GM23338 (cell line): ENCODE measurements at regions not wholly inside any gene's neighbourhood (a gene's known extent, or its start where the extent isn't known, plus 50 kb on each side); places are given as distances from the start of the nearest gene placed in this dataset.

Experiments used
- ATAC-seq: fragments of 200-7000 bp; cut with Tn5 transposase; 3 replicates; pipeline ENCODE4 v1.9.1; 2020
- DNase-seq: peaks from one replicate; pipeline ENCODE4 v3.0.0-alpha.2; 2015; ENCODE audit warnings: low spot score
- H2AFZ ChIP-seq: fragments of 200-600 bp; sonication (generic); 2 replicates; pipeline ENCODE4 v1.8.0; 2016; ENCODE audit warnings: antibody characterized with exemption, mild to moderate bottlenecking, moderate library complexity
- H3F3A ChIP-seq: fragments of 200-600 bp; sonication (generic); replicated peaks from 2 replicates; pipeline ENCODE4 v1.8.0; 2017; ENCODE audit warnings: antibody characterized with exemption, mixed run types, low read depth
- H3K27ac ChIP-seq: fragments of 200-600 bp; sonication (generic); 2 replicates; pipeline ENCODE4 v1.6.1; 2016; ENCODE audit warnings: low read depth
- H3K27me3 ChIP-seq: fragments of 200-600 bp; sonication (generic); 2 replicates; pipeline ENCODE4 v1.8.0; 2016; ENCODE audit warnings: mild to moderate bottlenecking, mixed run types, moderate library complexity; ENCODE audit not compliant: insufficient read depth
- H3K36me3 ChIP-seq: fragments of 200-600 bp; sonication (generic); 2 replicates; pipeline ENCODE4 v1.8.0; 2016; ENCODE audit warnings: mild to moderate bottlenecking; ENCODE audit not compliant: insufficient read depth
- H3K4me1 ChIP-seq: fragments of 200-600 bp; sonication (generic); 2 replicates; pipeline ENCODE4 v1.8.0; 2016; ENCODE audit warnings: mild to moderate bottlenecking, moderate library complexity; ENCODE audit not compliant: insufficient read depth
- H3K4me2 ChIP-seq: fragments of 200-600 bp; sonication (generic); 2 replicates; pipeline ENCODE4 v1.7.1; 2017; ENCODE audit warnings: mixed run types
- H3K4me3 ChIP-seq: fragments of 200-600 bp; sonication (generic); 2 replicates; pipeline ENCODE4 v1.6.1; 2016; ENCODE audit warnings: mixed run types
- H3K79me2 ChIP-seq: fragments of 200-600 bp; sonication (generic); replicated peaks from 2 replicates; pipeline ENCODE4 v1.8.0; 2017; ENCODE audit warnings: mild to moderate bottlenecking; ENCODE audit not compliant: insufficient read depth
- H3K9me2 ChIP-seq: fragments of 200-600 bp; sonication (generic); 2 replicates; pipeline ENCODE4 v1.8.0; 2017; ENCODE audit not compliant: insufficient read depth
- H4K20me1 ChIP-seq: fragments of 200-600 bp; sonication (generic); replicated peaks from 2 replicates; pipeline ENCODE4 v1.8.0; 2017; ENCODE audit warnings: mild to moderate bottlenecking; ENCODE audit not compliant: insufficient read depth
- H3K27ac Mint-ChIP-seq: 2 replicates; pipeline ENCODE4 v1.8.0; 2020; ENCODE audit warnings: inconsistent platforms, mild to moderate bottlenecking, moderate library complexity, mixed read lengths
- H3K27me3 Mint-ChIP-seq: 3 replicates; pipeline ENCODE4 v1.8.0; 2022; ENCODE audit warnings: low read depth, mild to moderate bottlenecking, moderate library complexity, mixed read lengths, inconsistent platforms; ENCODE audit not compliant: insufficient read depth, poor library complexity
- H3K36me3 Mint-ChIP-seq: 3 replicates; pipeline ENCODE4 v1.8.0; 2021; ENCODE audit warnings: low read depth, mild to moderate bottlenecking, inconsistent platforms, moderate library complexity, mixed read lengths
- H3K4me1 Mint-ChIP-seq: 3 replicates; pipeline ENCODE4 v1.8.0; 2020; ENCODE audit warnings: mild to moderate bottlenecking, inconsistent platforms, mixed read lengths
- H3K4me3 Mint-ChIP-seq: 3 replicates; pipeline ENCODE4 v1.8.0; 2021; ENCODE audit warnings: moderate library complexity, mild to moderate bottlenecking, inconsistent platforms, mixed read lengths
- H3K9me3 Mint-ChIP-seq: 3 replicates; pipeline ENCODE4 v1.8.0; 2020; ENCODE audit warnings: moderate library complexity, mild to moderate bottlenecking, inconsistent platforms, mixed read lengths
- CREB1 ChIP-seq: fragments of 250-450 bp; sonication (Bioruptor Pico); IDR thresholded peaks from 2 replicates; pipeline ENCODE4 v1.5.0; 2020; ENCODE audit warnings: low read depth, mild to moderate bottlenecking, moderate library complexity
- EZH2 ChIP-seq: fragments of 200-600 bp; sonication (generic); IDR thresholded peaks from one replicate; pipeline ENCODE4 v1.8.0; 2017; ENCODE audit warnings: antibody characterized with exemption, mild to moderate bottlenecking, low read depth; ENCODE audit not compliant: unreplicated experiment
- EZH2phosphoT487 ChIP-seq: fragments of 200-600 bp; sonication (generic); IDR thresholded peaks from one replicate; pipeline ENCODE4 v1.8.1; 2018; ENCODE audit warnings: antibody characterized with exemption; ENCODE audit not compliant: unreplicated experiment
- JUNB ChIP-seq: IDR thresholded peaks from one replicate; pipeline ENCODE4 v1.6.1; 2016; ENCODE audit warnings: antibody characterized with exemption; ENCODE audit not compliant: unreplicated experiment
- NANOG ChIP-seq: IDR thresholded peaks from 2 replicates; pipeline ENCODE4 v1.6.1; 2016; ENCODE audit warnings: antibody characterized with exemption, borderline replicate concordance
- POLR2AphosphoS5 ChIP-seq: IDR thresholded peaks from 2 replicates; pipeline ENCODE4 v1.6.1; 2016; ENCODE audit warnings: antibody characterized with exemption, low read depth
- STAT1 ChIP-seq: IDR thresholded peaks from one replicate; pipeline ENCODE4 v1.6.1; 2016; ENCODE audit warnings: antibody characterized with exemption; ENCODE audit not compliant: unreplicated experiment
- ZNF114 ChIP-seq: fragments of 250-450 bp; sonication (Bioruptor Pico); IDR thresholded peaks from 2 replicates; pipeline ENCODE4 v1.5.0; 2020; ENCODE audit warnings: mild to moderate bottlenecking, moderate library complexity
- ZNF331 ChIP-seq: fragments of 250-450 bp; sonication (Bioruptor Pico); IDR thresholded peaks from 2 replicates; pipeline ENCODE4 v1.5.0; 2020; ENCODE audit warnings: low read depth, mild to moderate bottlenecking, moderate library complexity
- TF ChIP-seq, protein P1 (sequence below): fragments of 250-450 bp; sonication (Bioruptor Pico); IDR thresholded peaks from 2 replicates; pipeline ENCODE4 v1.5.0; 2020; ENCODE audit warnings: mild to moderate bottlenecking, moderate library complexity
- TF ChIP-seq, protein P2 (sequence below): IDR thresholded peaks from one replicate; pipeline ENCODE4 v1.6.1; 2018; ENCODE audit warnings: antibody characterized with exemption; ENCODE audit not compliant: unreplicated experiment
- TF ChIP-seq, protein P3 (sequence below), 2 experiments: fragments of 200-600 bp in 1 of 2; sonication (generic) in 1 of 2; conservative IDR thresholded peaks; 2 replicates each; pipeline versions ENCODE4 v1.5.1 to v1.6.1; 2016 to 2017; ENCODE audit warnings: antibody characterized with exemption in 2 of 2, low read depth in 2 of 2, mild to moderate bottlenecking in 2 of 2, moderate library complexity in 1 of 2

DNA sequence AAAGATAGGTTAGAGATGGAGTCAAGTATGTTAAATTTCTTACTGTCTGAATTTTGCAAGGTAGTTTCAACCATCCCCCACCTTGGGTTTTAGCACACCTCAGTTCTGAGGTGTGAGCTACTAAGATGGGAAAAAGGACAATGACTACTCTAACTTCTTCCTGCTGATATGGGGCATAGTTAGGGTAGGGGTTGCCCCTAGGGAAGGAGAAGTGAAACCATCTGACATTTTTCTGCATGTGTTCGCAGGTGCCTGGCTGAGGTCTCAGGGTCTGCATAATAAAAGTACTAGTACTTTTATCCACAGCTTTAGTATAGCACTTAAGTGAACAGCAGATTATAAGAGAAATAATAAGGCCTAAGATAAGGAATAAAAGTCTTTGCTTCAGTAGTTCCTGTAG, 129.5 kb upstream of the CYSLTR1 start (continued):
- TF ChIP-seq, protein P1, sequence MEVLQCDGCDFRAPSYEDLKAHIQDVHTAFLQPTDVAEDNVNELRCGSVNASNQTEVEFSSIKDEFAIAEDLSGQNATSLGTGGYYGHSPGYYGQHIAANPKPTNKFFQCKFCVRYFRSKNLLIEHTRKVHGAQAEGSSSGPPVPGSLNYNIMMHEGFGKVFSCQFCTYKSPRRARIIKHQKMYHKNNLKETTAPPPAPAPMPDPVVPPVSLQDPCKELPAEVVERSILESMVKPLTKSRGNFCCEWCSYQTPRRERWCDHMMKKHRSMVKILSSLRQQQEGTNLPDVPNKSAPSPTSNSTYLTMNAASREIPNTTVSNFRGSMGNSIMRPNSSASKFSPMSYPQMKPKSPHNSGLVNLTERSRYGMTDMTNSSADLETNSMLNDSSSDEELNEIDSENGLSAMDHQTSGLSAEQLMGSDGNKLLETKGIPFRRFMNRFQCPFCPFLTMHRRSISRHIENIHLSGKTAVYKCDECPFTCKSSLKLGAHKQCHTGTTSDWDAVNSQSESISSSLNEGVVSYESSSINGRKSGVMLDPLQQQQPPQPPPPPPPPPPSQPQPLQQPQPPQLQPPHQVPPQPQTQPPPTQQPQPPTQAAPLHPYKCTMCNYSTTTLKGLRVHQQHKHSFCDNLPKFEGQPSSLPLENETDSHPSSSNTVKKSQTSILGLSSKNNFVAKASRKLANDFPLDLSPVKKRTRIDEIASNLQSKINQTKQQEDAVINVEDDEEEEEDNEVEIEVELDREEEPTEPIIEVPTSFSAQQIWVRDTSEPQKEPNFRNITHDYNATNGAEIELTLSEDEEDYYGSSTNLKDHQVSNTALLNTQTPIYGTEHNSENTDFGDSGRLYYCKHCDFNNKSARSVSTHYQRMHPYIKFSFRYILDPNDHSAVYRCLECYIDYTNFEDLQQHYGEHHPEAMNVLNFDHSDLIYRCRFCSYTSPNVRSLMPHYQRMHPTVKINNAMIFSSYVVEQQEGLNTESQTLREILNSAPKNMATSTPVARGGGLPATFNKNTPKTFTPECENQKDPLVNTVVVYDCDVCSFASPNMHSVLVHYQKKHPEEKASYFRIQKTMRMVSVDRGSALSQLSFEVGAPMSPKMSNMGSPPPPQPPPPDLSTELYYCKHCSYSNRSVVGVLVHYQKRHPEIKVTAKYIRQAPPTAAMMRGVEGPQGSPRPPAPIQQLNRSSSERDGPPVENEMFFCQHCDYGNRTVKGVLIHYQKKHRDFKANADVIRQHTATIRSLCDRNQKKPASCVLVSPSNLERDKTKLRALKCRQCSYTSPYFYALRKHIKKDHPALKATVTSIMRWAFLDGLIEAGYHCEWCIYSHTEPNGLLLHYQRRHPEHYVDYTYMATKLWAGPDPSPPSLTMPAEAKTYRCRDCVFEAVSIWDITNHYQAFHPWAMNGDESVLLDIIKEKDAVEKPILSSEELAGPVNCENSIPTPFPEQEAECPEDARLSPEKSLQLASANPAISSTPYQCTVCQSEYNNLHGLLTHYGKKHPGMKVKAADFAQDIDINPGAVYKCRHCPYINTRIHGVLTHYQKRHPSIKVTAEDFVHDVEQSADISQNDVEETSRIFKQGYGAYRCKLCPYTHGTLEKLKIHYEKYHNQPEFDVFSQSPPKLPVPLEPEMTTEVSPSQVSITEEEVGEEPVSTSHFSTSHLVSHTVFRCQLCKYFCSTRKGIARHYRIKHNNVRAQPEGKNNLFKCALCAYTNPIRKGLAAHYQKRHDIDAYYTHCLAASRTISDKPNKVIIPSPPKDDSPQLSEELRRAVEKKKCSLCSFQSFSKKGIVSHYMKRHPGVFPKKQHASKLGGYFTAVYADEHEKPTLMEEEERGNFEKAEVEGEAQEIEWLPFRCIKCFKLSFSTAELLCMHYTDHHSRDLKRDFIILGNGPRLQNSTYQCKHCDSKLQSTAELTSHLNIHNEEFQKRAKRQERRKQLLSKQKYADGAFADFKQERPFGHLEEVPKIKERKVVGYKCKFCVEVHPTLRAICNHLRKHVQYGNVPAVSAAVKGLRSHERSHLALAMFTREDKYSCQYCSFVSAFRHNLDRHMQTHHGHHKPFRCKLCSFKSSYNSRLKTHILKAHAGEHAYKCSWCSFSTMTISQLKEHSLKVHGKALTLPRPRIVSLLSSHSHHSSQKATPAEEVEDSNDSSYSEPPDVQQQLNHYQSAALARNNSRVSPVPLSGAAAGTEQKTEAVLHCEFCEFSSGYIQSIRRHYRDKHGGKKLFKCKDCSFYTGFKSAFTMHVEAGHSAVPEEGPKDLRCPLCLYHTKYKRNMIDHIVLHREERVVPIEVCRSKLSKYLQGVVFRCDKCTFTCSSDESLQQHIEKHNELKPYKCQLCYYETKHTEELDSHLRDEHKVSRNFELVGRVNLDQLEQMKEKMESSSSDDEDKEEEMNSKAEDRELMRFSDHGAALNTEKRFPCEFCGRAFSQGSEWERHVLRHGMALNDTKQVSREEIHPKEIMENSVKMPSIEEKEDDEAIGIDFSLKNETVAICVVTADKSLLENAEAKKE = no peak
- TF ChIP-seq STAT1 (no peak), JUNB (no peak), ZNF331 (CRISPR knock-in tag) (no peak), ZNF114 (no peak), CREB1 (CRISPR knock-in tag) (no peak), EZH2phosphoT487 (no peak), NANOG (no peak)

DNA sequence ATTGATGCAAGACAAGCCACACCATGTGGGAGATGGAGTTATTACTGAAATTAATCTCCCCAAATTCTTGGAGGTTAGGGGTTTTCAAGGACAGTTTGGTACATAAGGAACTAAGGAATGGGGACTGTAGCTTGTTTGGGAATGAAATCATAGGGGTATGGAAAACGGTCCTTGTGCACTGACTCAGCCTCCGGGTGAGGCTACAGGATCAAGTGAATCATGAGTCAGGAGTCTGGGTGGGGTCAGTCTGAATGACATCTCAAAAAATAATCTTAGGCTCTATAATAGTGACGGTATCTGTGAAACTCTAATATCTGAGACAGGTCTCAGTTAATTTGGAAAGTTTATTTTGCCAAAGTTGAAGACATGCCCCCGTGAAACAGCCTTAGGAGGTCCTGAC, 128.5 kb upstream of the CYSLTR1 start:
- Histone ChIP-seq H3K4me3 (no peak overlapping the region), H3K36me3 (no peaks in the 10 kb centered on the region), H2AFZ (no peak overlapping the region), H3K4me2 (no peak overlapping the region), H4K20me1 (no peaks in the 10 kb centered on the region), H3K27ac (no peak overlapping the region), H3F3A (no peaks in the 10 kb centered on the region), H3K79me2 (no peaks in the 10 kb centered on the region), H3K9me2 (no peaks in the 10 kb centered on the region), H3K4me1 (no peaks in the 10 kb centered on the region), H3K27me3 (no peaks in the 10 kb centered on the region)
- Mint-ChIP-seq H3K4me3 (no peak overlapping the region), H3K36me3 (peaks cover 2% of the 10 kb centered on the region; the same call in 1 of the 3 replicates), H3K4me1 (no peaks in the 10 kb centered on the region), H3K27ac (no peak overlapping the region), H3K27me3 (no peaks in the 10 kb centered on the region), H3K9me3 (peaks cover 11% of the 10 kb centered on the region; the same call in 2 of the 3 replicates)
- no peak for DNase-seq
- ATAC-seq = no peak
- TF ChIP-seq, protein P2, sequence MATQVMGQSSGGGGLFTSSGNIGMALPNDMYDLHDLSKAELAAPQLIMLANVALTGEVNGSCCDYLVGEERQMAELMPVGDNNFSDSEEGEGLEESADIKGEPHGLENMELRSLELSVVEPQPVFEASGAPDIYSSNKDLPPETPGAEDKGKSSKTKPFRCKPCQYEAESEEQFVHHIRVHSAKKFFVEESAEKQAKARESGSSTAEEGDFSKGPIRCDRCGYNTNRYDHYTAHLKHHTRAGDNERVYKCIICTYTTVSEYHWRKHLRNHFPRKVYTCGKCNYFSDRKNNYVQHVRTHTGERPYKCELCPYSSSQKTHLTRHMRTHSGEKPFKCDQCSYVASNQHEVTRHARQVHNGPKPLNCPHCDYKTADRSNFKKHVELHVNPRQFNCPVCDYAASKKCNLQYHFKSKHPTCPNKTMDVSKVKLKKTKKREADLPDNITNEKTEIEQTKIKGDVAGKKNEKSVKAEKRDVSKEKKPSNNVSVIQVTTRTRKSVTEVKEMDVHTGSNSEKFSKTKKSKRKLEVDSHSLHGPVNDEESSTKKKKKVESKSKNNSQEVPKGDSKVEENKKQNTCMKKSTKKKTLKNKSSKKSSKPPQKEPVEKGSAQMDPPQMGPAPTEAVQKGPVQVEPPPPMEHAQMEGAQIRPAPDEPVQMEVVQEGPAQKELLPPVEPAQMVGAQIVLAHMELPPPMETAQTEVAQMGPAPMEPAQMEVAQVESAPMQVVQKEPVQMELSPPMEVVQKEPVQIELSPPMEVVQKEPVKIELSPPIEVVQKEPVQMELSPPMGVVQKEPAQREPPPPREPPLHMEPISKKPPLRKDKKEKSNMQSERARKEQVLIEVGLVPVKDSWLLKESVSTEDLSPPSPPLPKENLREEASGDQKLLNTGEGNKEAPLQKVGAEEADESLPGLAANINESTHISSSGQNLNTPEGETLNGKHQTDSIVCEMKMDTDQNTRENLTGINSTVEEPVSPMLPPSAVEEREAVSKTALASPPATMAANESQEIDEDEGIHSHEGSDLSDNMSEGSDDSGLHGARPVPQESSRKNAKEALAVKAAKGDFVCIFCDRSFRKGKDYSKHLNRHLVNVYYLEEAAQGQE = no peak
- no peak for TF ChIP-seq JUNB
- TF ChIP-seq EZH2 = no peak
- no peak for TF ChIP-seq STAT1
- TF ChIP-seq, protein P3, sequence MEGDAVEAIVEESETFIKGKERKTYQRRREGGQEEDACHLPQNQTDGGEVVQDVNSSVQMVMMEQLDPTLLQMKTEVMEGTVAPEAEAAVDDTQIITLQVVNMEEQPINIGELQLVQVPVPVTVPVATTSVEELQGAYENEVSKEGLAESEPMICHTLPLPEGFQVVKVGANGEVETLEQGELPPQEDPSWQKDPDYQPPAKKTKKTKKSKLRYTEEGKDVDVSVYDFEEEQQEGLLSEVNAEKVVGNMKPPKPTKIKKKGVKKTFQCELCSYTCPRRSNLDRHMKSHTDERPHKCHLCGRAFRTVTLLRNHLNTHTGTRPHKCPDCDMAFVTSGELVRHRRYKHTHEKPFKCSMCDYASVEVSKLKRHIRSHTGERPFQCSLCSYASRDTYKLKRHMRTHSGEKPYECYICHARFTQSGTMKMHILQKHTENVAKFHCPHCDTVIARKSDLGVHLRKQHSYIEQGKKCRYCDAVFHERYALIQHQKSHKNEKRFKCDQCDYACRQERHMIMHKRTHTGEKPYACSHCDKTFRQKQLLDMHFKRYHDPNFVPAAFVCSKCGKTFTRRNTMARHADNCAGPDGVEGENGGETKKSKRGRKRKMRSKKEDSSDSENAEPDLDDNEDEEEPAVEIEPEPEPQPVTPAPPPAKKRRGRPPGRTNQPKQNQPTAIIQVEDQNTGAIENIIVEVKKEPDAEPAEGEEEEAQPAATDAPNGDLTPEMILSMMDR (conservative IDR thresholded peaks at IDR 0.05; ENCODE audit: low read depth in 2 of 2) = no peak
- no peak for TF ChIP-seq ZNF114
- no peak for TF ChIP-seq EZH2phosphoT487
- no peak for TF ChIP-seq ZNF331 (CRISPR knock-in tag)
- TF ChIP-seq POLR2AphosphoS5 = no peak
